ENCODE measurements at regions not wholly inside any gene's neighbourhood (a gene's known extent, or its start where the extent isn't known, plus 50 kb on each side); places are given as distances from the start of the nearest gene placed in this dataset.

DNA sequence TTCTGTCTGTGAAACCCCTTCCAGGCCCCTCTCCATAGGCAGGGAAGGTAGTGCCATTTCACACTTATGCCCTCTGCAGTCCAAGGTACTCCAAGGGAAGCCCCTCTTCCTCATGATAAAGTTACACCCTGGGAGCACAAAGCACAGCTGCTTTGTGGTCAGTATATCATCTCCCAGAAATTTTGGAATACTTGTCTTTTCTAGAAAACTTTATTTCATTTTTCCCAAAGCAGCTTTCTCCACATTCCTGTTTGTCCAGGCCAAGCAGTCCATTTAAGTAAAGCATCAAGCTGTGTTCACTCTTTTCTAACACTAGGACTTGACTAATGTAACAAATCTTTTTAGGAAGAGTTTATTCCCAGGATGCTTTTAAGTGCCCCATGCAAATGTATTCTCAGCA is 371.8 kb upstream of the RGMB start:
- Histone ChIP-seq H3K36me3 (ENCODE audit: insufficient read depth, low read length) (no peaks in the 10 kb centered on the region), H2AFZ (ENCODE audit: low read length) (no peak overlapping the region), H3K4me2 (ENCODE audit: low read length) (no peak overlapping the region), H3K4me1 (ENCODE audit: insufficient read depth, low read length, severe bottlenecking) (no peaks in the 10 kb centered on the region), H3K9me3 (ENCODE audit: low read length) (no peaks in the 10 kb centered on the region), H3K27ac (ENCODE audit: low read depth, low read length, poor library complexity, severe bottlenecking) (no peak overlapping the region), H3K9ac (ENCODE audit: low read length) (no peak overlapping the region), H3F3A (ENCODE audit: insufficient read depth, low read length) (no peaks in the 10 kb centered on the region), H3K9me2 (ENCODE audit: low read depth, low read length) (no peaks in the 10 kb centered on the region), H4K20me1 (ENCODE audit: insufficient read depth, low read length) (no peaks in the 10 kb centered on the region), H3K4me3 (ENCODE audit: low read depth, low read length, poor library complexity, severe bottlenecking) (no peak overlapping the region), H3K79me2 (ENCODE audit: insufficient read depth, low read length) (no peaks in the 10 kb centered on the region), H3K27me3 (ENCODE audit: insufficient read depth, low read length) (no peaks in the 10 kb centered on the region)
- TF ChIP-seq, protein P1, sequence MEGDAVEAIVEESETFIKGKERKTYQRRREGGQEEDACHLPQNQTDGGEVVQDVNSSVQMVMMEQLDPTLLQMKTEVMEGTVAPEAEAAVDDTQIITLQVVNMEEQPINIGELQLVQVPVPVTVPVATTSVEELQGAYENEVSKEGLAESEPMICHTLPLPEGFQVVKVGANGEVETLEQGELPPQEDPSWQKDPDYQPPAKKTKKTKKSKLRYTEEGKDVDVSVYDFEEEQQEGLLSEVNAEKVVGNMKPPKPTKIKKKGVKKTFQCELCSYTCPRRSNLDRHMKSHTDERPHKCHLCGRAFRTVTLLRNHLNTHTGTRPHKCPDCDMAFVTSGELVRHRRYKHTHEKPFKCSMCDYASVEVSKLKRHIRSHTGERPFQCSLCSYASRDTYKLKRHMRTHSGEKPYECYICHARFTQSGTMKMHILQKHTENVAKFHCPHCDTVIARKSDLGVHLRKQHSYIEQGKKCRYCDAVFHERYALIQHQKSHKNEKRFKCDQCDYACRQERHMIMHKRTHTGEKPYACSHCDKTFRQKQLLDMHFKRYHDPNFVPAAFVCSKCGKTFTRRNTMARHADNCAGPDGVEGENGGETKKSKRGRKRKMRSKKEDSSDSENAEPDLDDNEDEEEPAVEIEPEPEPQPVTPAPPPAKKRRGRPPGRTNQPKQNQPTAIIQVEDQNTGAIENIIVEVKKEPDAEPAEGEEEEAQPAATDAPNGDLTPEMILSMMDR (IDR thresholded peaks at IDR 0.05; ENCODE audit: low read length): no peak
- no peak for TF ChIP-seq EZH2 (IDR thresholded peaks at IDR 0.05; ENCODE audit: borderline replicate concordance, low read length)

DNA sequence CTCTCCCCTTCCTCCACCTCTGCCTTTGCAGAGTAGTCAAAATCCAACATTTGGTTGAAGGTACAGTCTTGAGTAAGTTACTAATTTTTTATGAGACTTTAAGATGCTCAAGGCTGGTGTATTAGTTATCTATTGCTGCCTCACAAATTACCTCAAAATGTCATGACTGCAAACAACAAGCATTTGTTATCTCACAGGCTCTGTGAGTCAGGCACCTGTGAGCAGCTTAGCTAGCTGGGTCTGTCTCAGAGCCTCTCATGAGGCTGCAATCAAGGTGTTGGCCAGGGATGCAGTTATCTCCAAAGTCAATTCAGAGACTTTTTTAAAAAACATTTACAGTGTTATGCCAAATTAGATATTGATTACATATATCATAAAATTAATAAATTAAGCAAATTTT is 371.3 kb upstream of the RGMB start:
- Histone ChIP-seq H3K9ac (ENCODE audit: low read length) (no peak overlapping the region), H3K4me1 (ENCODE audit: insufficient read depth, low read length, severe bottlenecking) (no peaks in the 10 kb centered on the region), H3K4me2 (ENCODE audit: low read length) (no peak overlapping the region), H3K79me2 (ENCODE audit: insufficient read depth, low read length) (no peaks in the 10 kb centered on the region), H3K27ac (ENCODE audit: low read depth, low read length, poor library complexity, severe bottlenecking) (no peak overlapping the region), H4K20me1 (ENCODE audit: insufficient read depth, low read length) (no peaks in the 10 kb centered on the region), H3K9me3 (ENCODE audit: low read length) (no peaks in the 10 kb centered on the region), H3K27me3 (ENCODE audit: insufficient read depth, low read length) (no peaks in the 10 kb centered on the region), H3K9me2 (ENCODE audit: low read depth, low read length) (no peaks in the 10 kb centered on the region), H3K4me3 (ENCODE audit: low read depth, low read length, poor library complexity, severe bottlenecking) (no peak overlapping the region), H3K36me3 (ENCODE audit: insufficient read depth, low read length) (no peaks in the 10 kb centered on the region), H3F3A (ENCODE audit: insufficient read depth, low read length) (no peaks in the 10 kb centered on the region), H2AFZ (ENCODE audit: low read length) (no peak overlapping the region)
- TF ChIP-seq, protein P1 (IDR thresholded peaks at IDR 0.05; ENCODE audit: low read length): no peak
- no peak for TF ChIP-seq EZH2 (IDR thresholded peaks at IDR 0.05; ENCODE audit: borderline replicate concordance, low read length)

DNA sequence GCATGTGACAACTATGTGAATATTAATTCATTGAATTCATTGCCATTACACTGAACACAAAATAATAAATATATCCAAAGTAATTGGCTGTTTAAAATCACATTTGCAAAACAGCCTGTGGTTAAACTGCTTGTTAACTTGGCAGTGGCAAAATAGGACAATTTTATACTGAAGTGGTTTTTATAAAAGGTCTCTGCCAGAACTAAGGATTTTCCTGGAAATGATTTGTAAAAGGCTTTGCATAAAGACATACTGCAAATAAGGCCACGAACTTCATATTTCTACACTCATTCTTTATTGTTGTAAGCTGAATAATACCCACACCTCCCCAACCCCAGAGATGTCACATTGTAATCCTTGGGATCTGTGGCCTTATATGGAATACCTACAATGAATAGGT is 370.3 kb upstream of the RGMB start:
- Histone ChIP-seq H3K4me3 (ENCODE audit: low read depth, low read length, poor library complexity, severe bottlenecking) (no peak overlapping the region), H3K4me2 (ENCODE audit: low read length) (no peak overlapping the region), H3F3A (ENCODE audit: insufficient read depth, low read length) (no peaks in the 10 kb centered on the region), H3K27ac (ENCODE audit: low read depth, low read length, poor library complexity, severe bottlenecking) (no peak overlapping the region), H3K9ac (ENCODE audit: low read length) (no peak overlapping the region), H3K4me1 (ENCODE audit: insufficient read depth, low read length, severe bottlenecking) (no peaks in the 10 kb centered on the region), H3K27me3 (ENCODE audit: insufficient read depth, low read length) (no peaks in the 10 kb centered on the region), H3K36me3 (ENCODE audit: insufficient read depth, low read length) (no peaks in the 10 kb centered on the region), H3K9me2 (ENCODE audit: low read depth, low read length) (no peaks in the 10 kb centered on the region), H4K20me1 (ENCODE audit: insufficient read depth, low read length) (no peaks in the 10 kb centered on the region), H3K79me2 (ENCODE audit: insufficient read depth, low read length) (no peaks in the 10 kb centered on the region), H2AFZ (ENCODE audit: low read length) (no peak overlapping the region), H3K9me3 (ENCODE audit: low read length) (no peaks in the 10 kb centered on the region)
- TF ChIP-seq, protein P1 (IDR thresholded peaks at IDR 0.05; ENCODE audit: low read length): no peak
- no peak for TF ChIP-seq EZH2 (IDR thresholded peaks at IDR 0.05; ENCODE audit: borderline replicate concordance, low read length)

Measured in OCI-LY1 (cell line).